Activated CD4-positive, alpha-beta memory T cell treated with anti-CD3 and anti-CD28 coated beads for 36 hours (primary cell): ENCODE measurements at regions not wholly inside any gene's neighbourhood (a gene's known extent, or its start where the extent isn't known, plus 50 kb on each side); places are given as distances from the start of the nearest gene placed in this dataset.

Source experiments
- CTCF ChIA-PET: fragments of 350-600 bp; sonication (Branson Sonifier 250); formaldehyde crosslinking; loops from one replicate; lab custom pipeline; 2021; ENCODE audit warnings: antibody characterized with exemption, inconsistent platforms; lab: Charles Lee
- POLR2A ChIA-PET: fragments of 350-600 bp; sonication (Branson Sonifier 250); formaldehyde crosslinking; loops from one replicate; lab custom pipeline; 2021; ENCODE audit warnings: antibody characterized with exemption; lab: Charles Lee
- DNase-seq: peaks from one replicate; pipeline ENCODE4 v3.0.0-alpha.2; 2020
- H3K27ac Mint-ChIP-seq: one replicate; pipeline ENCODE4 v1.8.0; 2021; ENCODE audit warnings: mixed read lengths
- H3K27me3 Mint-ChIP-seq: one replicate; pipeline ENCODE4 v1.8.0; 2021; ENCODE audit warnings: mixed read lengths
- H3K36me3 Mint-ChIP-seq: one replicate; pipeline ENCODE4 v1.8.0; 2021; ENCODE audit warnings: mixed read lengths
- H3K4me1 Mint-ChIP-seq: one replicate; pipeline ENCODE4 v1.8.0; 2021; ENCODE audit warnings: low read depth, mixed read lengths
- H3K4me3 Mint-ChIP-seq: one replicate; pipeline ENCODE4 v1.8.0; 2021; ENCODE audit warnings: mild to moderate bottlenecking, mixed read lengths
- H3K9me3 Mint-ChIP-seq: one replicate; pipeline ENCODE4 v1.8.0; 2021; ENCODE audit warnings: mixed read lengths
- intact Hi-C: fragments of 100-400 bp; cut with micrococcal nuclease; formaldehyde crosslinking; loops from one replicate; pipeline ENCODE4 v1.15.1; 2023

GRCh38 chr15:47824147-47824546, 106.8 kb downstream of the SEMA6D start:
- H3K27ac Mint-ChIP-seq = no peak overlapping the region
- intact Hi-C loops = no loop called here
- H3K4me3 Mint-ChIP-seq = no peak overlapping the region
- DNase-seq = no peak
- H3K9me3 Mint-ChIP-seq = no peaks in the 10 kb centered on the region
- no peaks in the 10 kb centered on the region for H3K36me3 Mint-ChIP-seq
- H3K27me3 Mint-ChIP-seq = peaks cover 12% of the 10 kb centered on the region
- ChIA-PET POLR2A (no interaction called here), CTCF (no interaction called here)
- no peaks in the 10 kb centered on the region for H3K4me1 Mint-ChIP-seq

GRCh38 chr15:47829667-47830066, 112.4 kb downstream of the SEMA6D start:
- Mint-ChIP-seq H3K4me1 (no peaks in the 10 kb centered on the region), H3K27ac (no peak overlapping the region), H3K36me3 (no peaks in the 10 kb centered on the region), H3K4me3 (no peak overlapping the region), H3K27me3 (peaks cover 7% of the 10 kb centered on the region), H3K9me3 (no peaks in the 10 kb centered on the region)
- ChIA-PET POLR2A (no interaction called here), CTCF (no interaction called here)
- intact Hi-C loops = no loop called here
- DNase-seq = no peak

- intact Hi-C loops = no loop called here
- Mint-ChIP-seq H3K27me3 (no peaks in the 10 kb centered on the region), H3K27ac (no peak overlapping the region), H3K4me1 (no peaks in the 10 kb centered on the region), H3K4me3 (no peak overlapping the region), H3K36me3 (no peaks in the 10 kb centered on the region), H3K9me3 (no peaks in the 10 kb centered on the region)
- ChIA-PET CTCF (no interaction called here), POLR2A (no interaction called here)
- DNase-seq = no peak
Observed at GRCh38 chr15:47834093-47834492, 116.8 kb downstream of the SEMA6D start.

- no peak overlapping the region for H3K27ac Mint-ChIP-seq
- H3K4me1 Mint-ChIP-seq = no peaks in the 10 kb centered on the region
- DNase-seq = no peak
- intact Hi-C loops = no loop called here
- no peaks in the 10 kb centered on the region for H3K36me3 Mint-ChIP-seq
- H3K4me3 Mint-ChIP-seq = no peak overlapping the region
- H3K9me3 Mint-ChIP-seq = no peaks in the 10 kb centered on the region
- ChIA-PET POLR2A (no interaction called here), CTCF (no interaction called here)
- peaks cover 2% of the 10 kb centered on the region for H3K27me3 Mint-ChIP-seq
Observed at GRCh38 chr15:47839233-47839825, 122.0 kb downstream of the SEMA6D start.

GRCh38 chr15:47843124-47843663, 125.9 kb downstream of the SEMA6D start:
- H3K4me1 Mint-ChIP-seq = no peaks in the 10 kb centered on the region
- H3K9me3 Mint-ChIP-seq = no peaks in the 10 kb centered on the region
- peaks cover 3% of the 10 kb centered on the region for H3K27me3 Mint-ChIP-seq
- H3K4me3 Mint-ChIP-seq = no peak overlapping the region
- DNase-seq = no peak
- intact Hi-C loops = no loop called here
- H3K27ac Mint-ChIP-seq = no peak overlapping the region
- CTCF ChIA-PET = no interaction called here
- no peaks in the 10 kb centered on the region for H3K36me3 Mint-ChIP-seq
- POLR2A ChIA-PET = no interaction called here

GRCh38 chr15:47844437-47844836, 127.1 kb downstream of the SEMA6D start:
- no peak overlapping the region for H3K27ac Mint-ChIP-seq
- no peaks in the 10 kb centered on the region for H3K4me1 Mint-ChIP-seq
- H3K9me3 Mint-ChIP-seq = no peaks in the 10 kb centered on the region
- peaks cover 3% of the 10 kb centered on the region for H3K27me3 Mint-ChIP-seq
- intact Hi-C loops = no loop called here
- ChIA-PET POLR2A (no interaction called here), CTCF (no interaction called here)
- no peak for DNase-seq
- no peaks in the 10 kb centered on the region for H3K36me3 Mint-ChIP-seq
- H3K4me3 Mint-ChIP-seq = no peak overlapping the region

GRCh38 chr15:47846128-47846868, 129.0 kb downstream of the SEMA6D start:
- H3K27me3 Mint-ChIP-seq = peaks cover 3% of the 10 kb centered on the region
- peaks cover 2% of the 10 kb centered on the region for H3K9me3 Mint-ChIP-seq
- H3K4me3 Mint-ChIP-seq = no peak overlapping the region
- no peak overlapping the region for H3K27ac Mint-ChIP-seq
- intact Hi-C loops = no loop called here
- no peaks in the 10 kb centered on the region for H3K36me3 Mint-ChIP-seq
- no peaks in the 10 kb centered on the region for H3K4me1 Mint-ChIP-seq
- no peak for DNase-seq
- POLR2A ChIA-PET = no interaction called here
- CTCF ChIA-PET = interaction anchor here (1.1 kb wide), 1 partner anchor 142 kb away, joined by 4 read pairs; no protein-coding TSS in a partner anchor

GRCh38 chr15:47846876-47847275, 129.6 kb downstream of the SEMA6D start:
- POLR2A ChIA-PET = no interaction called here
- H3K27ac Mint-ChIP-seq = no peak overlapping the region
- intact Hi-C loops = no loop called here
- H3K36me3 Mint-ChIP-seq = no peaks in the 10 kb centered on the region
- peaks cover 2% of the 10 kb centered on the region for H3K9me3 Mint-ChIP-seq
- DNase-seq = no peak
- H3K27me3 Mint-ChIP-seq = peaks cover 3% of the 10 kb centered on the region
- H3K4me3 Mint-ChIP-seq = no peak overlapping the region
- CTCF ChIA-PET = no interaction called here
- no peaks in the 10 kb centered on the region for H3K4me1 Mint-ChIP-seq

- no peaks in the 10 kb centered on the region for H3K9me3 Mint-ChIP-seq
- no peak overlapping the region for H3K4me3 Mint-ChIP-seq
- H3K27me3 Mint-ChIP-seq = no peaks in the 10 kb centered on the region
- no peaks in the 10 kb centered on the region for H3K36me3 Mint-ChIP-seq
- H3K4me1 Mint-ChIP-seq = no peaks in the 10 kb centered on the region
- intact Hi-C loops = no loop called here
- no peak for DNase-seq
- H3K27ac Mint-ChIP-seq = no peak overlapping the region
- POLR2A ChIA-PET = no interaction called here
- CTCF ChIA-PET = no interaction called here
Observed at GRCh38 chr15:47856071-47856470, 138.8 kb downstream of the SEMA6D start.

- ChIA-PET POLR2A (no interaction called here), CTCF (no interaction called here)
- intact Hi-C loops = no loop called here
- DNase-seq = no peak
- no peaks in the 10 kb centered on the region for H3K27me3 Mint-ChIP-seq
- no peaks in the 10 kb centered on the region for H3K4me1 Mint-ChIP-seq
- H3K36me3 Mint-ChIP-seq = no peaks in the 10 kb centered on the region
- H3K4me3 Mint-ChIP-seq = no peak overlapping the region
- no peaks in the 10 kb centered on the region for H3K9me3 Mint-ChIP-seq
- no peak overlapping the region for H3K27ac Mint-ChIP-seq
Observed at GRCh38 chr15:47857014-47857775, 139.9 kb downstream of the SEMA6D start.

- intact Hi-C loops = no loop called here
Observed at GRCh38 chr15:47857776-47858167, 140.5 kb downstream of the SEMA6D start.

GRCh38 chr15:47861111-47861903, 144.0 kb downstream of the SEMA6D start:
- intact Hi-C loops = no loop called here
- Mint-ChIP-seq H3K4me1 (no peaks in the 10 kb centered on the region), H3K4me3 (no peak overlapping the region), H3K27ac (no peak overlapping the region), H3K27me3 (no peaks in the 10 kb centered on the region), H3K9me3 (peaks cover 4% of the 10 kb centered on the region), H3K36me3 (no peaks in the 10 kb centered on the region)
- POLR2A ChIA-PET = no interaction called here
- CTCF ChIA-PET = no interaction called here
- no peak for DNase-seq

More at GRCh38 chr15:47857776-47858167, 140.5 kb downstream of the SEMA6D start:
- DNase-seq = no peak
- H3K36me3 Mint-ChIP-seq = no peaks in the 10 kb centered on the region
- no peak overlapping the region for H3K4me3 Mint-ChIP-seq
- H3K9me3 Mint-ChIP-seq = no peaks in the 10 kb centered on the region
- H3K4me1 Mint-ChIP-seq = no peaks in the 10 kb centered on the region
- no peak overlapping the region for H3K27ac Mint-ChIP-seq
- ChIA-PET POLR2A (no interaction called here), CTCF (no interaction called here)
- H3K27me3 Mint-ChIP-seq = no peaks in the 10 kb centered on the region
